ENCODE measurements at regions not wholly inside any gene's neighbourhood (a gene's known extent, or its start where the extent isn't known, plus 50 kb on each side); places are given as distances from the start of the nearest gene placed in this dataset.

GRCh38 chr11:22474616-22475015, 136.4 kb downstream of the SLC17A6 start:
- TF ChIP-seq Cebpa-rat (IDR thresholded peaks at IDR 0.05), result no peak
- Histone ChIP-seq H3K27ac (no peak overlapping the region), H3K27me3 (no peaks in the 10 kb centered on the region), H3K4me2 (no peak overlapping the region), H3K4me3 (no peak overlapping the region), H3K4me1 (no peaks in the 10 kb centered on the region), H3K9ac (no peak overlapping the region), H4K20me1 (no peaks in the 10 kb centered on the region), H3K36me3 (no peaks in the 10 kb centered on the region), H3K9me3 (replicated peaks in 1 of 11) (no peaks in the 10 kb centered on the region)

GRCh38 chr11:22473586-22473985, 135.4 kb downstream of the SLC17A6 start:
- no peaks in the 10 kb centered on the region for H3K4me1 ChIP-seq

GRCh38 chr11:22472306-22472705, 134.1 kb downstream of the SLC17A6 start:
- H3K4me2 ChIP-seq, result no peak overlapping the region
- no peak overlapping the region for H3K4me3 ChIP-seq
- H3K27me3 ChIP-seq, result no peaks in the 10 kb centered on the region
- no peaks in the 10 kb centered on the region for H3K36me3 ChIP-seq
- no peaks in the 10 kb centered on the region for H3K9me3 ChIP-seq (replicated peaks in 1 of 11)
- no peaks in the 10 kb centered on the region for H4K20me1 ChIP-seq
- TF ChIP-seq Cebpa-rat (IDR thresholded peaks at IDR 0.05), result no peak
- H3K9ac ChIP-seq, result no peak overlapping the region
- H3K4me1 ChIP-seq, result no peaks in the 10 kb centered on the region
- H3K27ac ChIP-seq, result no peak overlapping the region

More at GRCh38 chr11:22473586-22473985, 135.4 kb downstream of the SLC17A6 start:
- no peak overlapping the region for H3K4me3 ChIP-seq
- no peaks in the 10 kb centered on the region for H3K36me3 ChIP-seq
- H3K9me3 ChIP-seq (replicated peaks in 1 of 11), result no peaks in the 10 kb centered on the region
- H3K9ac ChIP-seq, result no peak overlapping the region
- no peak for TF ChIP-seq Cebpa-rat (IDR thresholded peaks at IDR 0.05)
- no peak overlapping the region for H3K4me2 ChIP-seq
- no peaks in the 10 kb centered on the region for H3K27me3 ChIP-seq
- no peaks in the 10 kb centered on the region for H4K20me1 ChIP-seq
- no peak overlapping the region for H3K27ac ChIP-seq

DNA sequence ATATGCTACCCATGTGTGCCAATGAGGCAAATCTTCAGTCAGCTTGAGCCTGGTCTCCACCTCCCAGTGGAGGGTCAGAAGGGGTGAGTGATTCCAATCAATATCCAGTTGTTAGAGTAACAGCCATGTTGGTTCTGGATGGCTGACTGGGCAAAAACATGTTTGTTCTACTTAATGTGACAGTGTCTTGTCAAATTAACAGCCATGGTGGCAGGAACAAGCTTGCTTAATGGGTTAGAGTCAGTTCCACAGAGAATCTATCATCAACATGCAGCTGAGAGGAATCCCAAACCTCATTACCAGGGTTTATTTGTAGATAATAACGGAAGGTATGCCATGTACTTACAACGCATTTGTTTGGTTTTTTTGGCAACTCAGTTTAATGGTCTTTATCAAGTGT, 133.2 kb downstream of the SLC17A6 start:
- no peak overlapping the region for H3K27ac ChIP-seq
- no peaks in the 10 kb centered on the region for H3K4me1 ChIP-seq
- no peak overlapping the region for H3K9ac ChIP-seq
- H3K4me3 ChIP-seq, result no peak overlapping the region
- no peaks in the 10 kb centered on the region for H3K9me3 ChIP-seq (replicated peaks in 1 of 11)
- TF ChIP-seq Cebpa-rat (IDR thresholded peaks at IDR 0.05), result no peak
- H3K36me3 ChIP-seq, result no peaks in the 10 kb centered on the region
- H4K20me1 ChIP-seq, result no peaks in the 10 kb centered on the region
- H3K27me3 ChIP-seq, result no peaks in the 10 kb centered on the region
- H3K4me2 ChIP-seq, result no peak overlapping the region

DNA sequence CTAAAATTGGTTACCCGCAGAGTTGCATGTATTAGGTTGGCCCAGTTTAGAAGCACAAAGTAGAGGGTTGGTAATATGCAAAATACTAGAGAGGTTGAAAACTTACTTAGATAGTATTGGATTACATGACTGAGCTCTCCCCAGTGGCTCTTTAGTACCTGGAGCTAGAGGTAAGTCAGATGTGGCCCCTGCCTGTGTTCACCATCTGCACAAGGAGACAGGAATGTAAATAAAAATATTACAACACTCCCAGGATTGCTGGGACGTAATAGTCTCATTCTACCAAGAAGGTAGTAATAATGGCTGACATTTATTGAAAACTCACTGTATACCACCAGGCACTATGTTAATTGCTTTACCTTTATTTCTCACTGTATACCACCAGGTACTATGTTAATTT, 129.6 kb downstream of the SLC17A6 start:
- H3K4me1 ChIP-seq, result no peaks in the 10 kb centered on the region
- no peaks in the 10 kb centered on the region for H3K27me3 ChIP-seq
- TF ChIP-seq Cebpa-rat (IDR thresholded peaks at IDR 0.05), result no peak
- H3K27ac ChIP-seq, result no peak overlapping the region
- H4K20me1 ChIP-seq, result no peaks in the 10 kb centered on the region
- H3K4me3 ChIP-seq, result no peak overlapping the region
- no peaks in the 10 kb centered on the region for H3K36me3 ChIP-seq
- no peak overlapping the region for H3K4me2 ChIP-seq
- H3K9me3 ChIP-seq (replicated peaks in 1 of 11), result no peaks in the 10 kb centered on the region
- H3K9ac ChIP-seq, result no peak overlapping the region

DNA sequence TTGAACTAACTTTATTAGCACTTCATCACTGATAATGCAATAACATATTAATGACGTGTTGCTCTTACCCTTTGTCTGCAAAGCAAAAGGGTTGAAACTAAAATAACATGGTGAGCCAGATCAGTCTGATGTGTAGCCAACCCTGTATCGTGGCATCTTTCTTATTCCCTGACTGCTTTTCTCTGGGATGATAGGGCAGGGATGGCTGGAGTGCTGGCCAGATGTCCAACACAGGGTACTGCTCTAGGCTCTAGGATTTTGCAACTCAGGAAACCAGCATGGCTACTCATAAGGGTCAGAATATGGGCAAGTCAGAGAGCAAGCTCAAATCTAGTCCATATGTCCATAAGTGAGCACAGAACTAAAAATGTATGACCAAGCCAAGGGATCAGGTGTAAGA, 129.1 kb downstream of the SLC17A6 start:
- H3K4me2 ChIP-seq, result no peak overlapping the region
- no peak for TF ChIP-seq Cebpa-rat (IDR thresholded peaks at IDR 0.05)
- H3K4me3 ChIP-seq, result no peak overlapping the region
- H3K27ac ChIP-seq, result no peak overlapping the region
- no peaks in the 10 kb centered on the region for H4K20me1 ChIP-seq
- no peaks in the 10 kb centered on the region for H3K27me3 ChIP-seq
- H3K36me3 ChIP-seq, result no peaks in the 10 kb centered on the region
- no peak overlapping the region for H3K9ac ChIP-seq
- H3K4me1 ChIP-seq, result no peaks in the 10 kb centered on the region
- H3K9me3 ChIP-seq (replicated peaks in 1 of 11), result no peaks in the 10 kb centered on the region

DNA sequence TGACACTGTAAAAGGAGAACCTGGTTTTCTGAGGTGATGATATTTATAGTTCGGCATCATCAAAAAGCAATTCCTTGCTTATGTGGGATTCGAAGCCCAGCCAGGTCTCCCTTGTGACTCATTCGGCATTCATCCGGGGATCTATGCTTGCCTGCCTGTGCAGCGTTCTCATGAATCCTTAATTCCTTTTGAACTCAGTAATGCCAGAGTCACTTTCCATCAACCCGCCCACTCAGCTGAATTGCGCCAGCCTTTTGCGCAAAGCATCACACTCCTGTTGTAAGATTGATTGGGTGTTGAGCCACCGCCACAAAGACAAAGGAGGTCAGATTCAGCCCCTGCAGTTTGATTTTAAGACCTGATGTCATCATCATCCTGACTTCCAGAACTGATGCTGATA, 128.6 kb downstream of the SLC17A6 start:
- H3K4me1 ChIP-seq, result no peaks in the 10 kb centered on the region
- no peaks in the 10 kb centered on the region for H3K27me3 ChIP-seq
- no peaks in the 10 kb centered on the region for H3K9me3 ChIP-seq (replicated peaks in 1 of 11)
- H3K4me3 ChIP-seq, result no peak overlapping the region
- TF ChIP-seq Cebpa-rat (IDR thresholded peaks at IDR 0.05), result no peak
- no peaks in the 10 kb centered on the region for H4K20me1 ChIP-seq
- no peak overlapping the region for H3K9ac ChIP-seq
- H3K27ac ChIP-seq, result no peak overlapping the region
- H3K36me3 ChIP-seq, result no peaks in the 10 kb centered on the region
- H3K4me2 ChIP-seq, result no peak overlapping the region

DNA sequence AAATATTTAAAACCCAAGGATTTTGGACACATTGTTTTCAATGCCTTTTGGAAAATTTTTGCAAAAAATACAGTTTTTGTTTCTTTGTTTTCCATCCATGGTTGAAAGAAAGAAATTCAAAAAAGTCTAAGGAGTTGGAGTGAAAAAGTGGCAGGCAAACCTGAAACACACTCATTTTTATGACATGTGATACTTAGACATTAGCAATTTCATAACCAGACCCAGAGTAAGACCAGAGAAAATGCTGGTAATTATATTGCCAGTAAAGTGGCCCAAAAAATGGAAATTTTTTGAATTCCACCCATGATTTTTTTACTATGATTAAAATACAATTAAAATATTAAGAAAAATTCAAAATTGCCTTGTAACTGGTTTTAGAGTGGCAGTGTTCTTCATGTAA, 128.2 kb downstream of the SLC17A6 start:
- Histone ChIP-seq H3K4me2 (no peak overlapping the region), H3K36me3 (no peaks in the 10 kb centered on the region), H3K4me3 (no peak overlapping the region), H4K20me1 (no peaks in the 10 kb centered on the region), H3K27ac (no peak overlapping the region), H3K27me3 (no peaks in the 10 kb centered on the region), H3K9me3 (replicated peaks in 1 of 11) (no peaks in the 10 kb centered on the region), H3K4me1 (no peaks in the 10 kb centered on the region), H3K9ac (no peak overlapping the region)
- no peak for TF ChIP-seq Cebpa-rat (IDR thresholded peaks at IDR 0.05)

DNA sequence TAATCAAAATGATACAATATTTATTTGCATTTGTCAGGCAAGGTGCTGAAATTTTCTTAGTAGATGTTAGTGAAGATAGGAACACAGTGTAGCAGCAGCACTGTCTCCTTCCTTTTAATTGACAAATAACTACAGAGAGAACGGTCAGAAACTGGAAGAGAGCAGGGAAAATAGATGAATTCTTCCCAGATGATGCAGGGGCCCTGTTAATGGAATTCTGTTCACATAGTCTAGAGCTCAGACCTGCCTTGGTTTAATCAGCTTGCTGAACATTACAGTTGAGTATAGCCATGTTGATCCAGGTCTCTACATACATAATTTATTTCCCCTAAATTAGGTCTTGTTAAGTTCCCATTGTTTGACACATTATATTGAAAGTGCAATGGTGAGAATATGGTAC, 127.4 kb downstream of the SLC17A6 start:
- no peak overlapping the region for H3K27ac ChIP-seq
- TF ChIP-seq Cebpa-rat (IDR thresholded peaks at IDR 0.05), result no peak

GRCh38 chr11:22461626-22462025, 123.4 kb downstream of the SLC17A6 start:
- Histone ChIP-seq H3K36me3 (no peaks in the 10 kb centered on the region), H3K4me1 (peaks cover 0 to 8% (median 0%) of the 10 kb centered on the region in 10 experiments; a peak in 4 of 20 replicates), H3K27ac (no peak overlapping the region), H4K20me1 (no peaks in the 10 kb centered on the region), H3K27me3 (no peaks in the 10 kb centered on the region), H3K4me2 (no peak overlapping the region), H3K9ac (no peak overlapping the region), H3K4me3 (no peak overlapping the region), H3K9me3 (replicated peaks in 1 of 11) (peaks cover 0 to 6% (median 0%) of the 10 kb centered on the region in 11 experiments; a peak in 1 of 22 replicates)
- no peak for TF ChIP-seq Cebpa-rat (IDR thresholded peaks at IDR 0.05)

More for the DNA sequence above, 127.4 kb downstream of the SLC17A6 start:
- no peak overlapping the region for H3K9ac ChIP-seq
- no peak overlapping the region for H3K4me2 ChIP-seq
- H3K36me3 ChIP-seq, result no peaks in the 10 kb centered on the region
- H4K20me1 ChIP-seq, result no peaks in the 10 kb centered on the region
- no peak overlapping the region for H3K4me3 ChIP-seq
- no peaks in the 10 kb centered on the region for H3K27me3 ChIP-seq
- no peaks in the 10 kb centered on the region for H3K9me3 ChIP-seq (replicated peaks in 1 of 11)
- H3K4me1 ChIP-seq, result no peaks in the 10 kb centered on the region
